Vagina (tissue), 2 donors: ENCODE measurements at regions not wholly inside any gene's neighbourhood (a gene's known extent, or its start where the extent isn't known, plus 50 kb on each side); places are given as distances from the start of the nearest gene placed in this dataset.

Source experiments
- CTCF ChIP-seq, 3 experiments: fragments of 450-650 bp in 2 of 3; fragments of 200-600 bp in 1 of 3; sonication (generic) in 1 of 3; IDR thresholded peaks; one replicate each; pipeline ENCODE4 v1.5.1; 2017 to 2019; ENCODE audit warnings: antibody characterized with exemption in 3 of 3, mild to moderate bottlenecking in 2 of 3, moderate library complexity in 2 of 3
- POLR2A ChIP-seq, 2 donors: fragments of 450-650 bp; IDR thresholded peaks; one replicate each; pipeline ENCODE4 v1.6.1; 2017; ENCODE audit warnings: antibody characterized with exemption in 2 of 2, mild to moderate bottlenecking in 2 of 2, moderate library complexity in 2 of 2
- POLR2AphosphoS5 ChIP-seq, 2 donors: sonication (generic); formaldehyde crosslinking; IDR thresholded peaks; one replicate each; pipeline ENCODE4 v1.9.0; 2017; ENCODE audit warnings: antibody characterized with exemption in 2 of 2, mild to moderate bottlenecking in 2 of 2, low read depth in 1 of 2; ENCODE audit not compliant: insufficient read depth in 1 of 2

- TF ChIP-seq CTCF (IDR thresholded peaks at IDR 0.05) (no peak), POLR2A (IDR thresholded peaks at IDR 0.05) (no peak), POLR2AphosphoS5 (IDR thresholded peaks at IDR 0.05; ENCODE audit: insufficient read depth in 1 of 2, low read depth in 1 of 2) (no peak)
Observed at GRCh38 chr20:11716945-11717248, 200.8 kb upstream of the BTBD3 start.
